ENCODE measurements at regions not wholly inside any gene's neighbourhood (a gene's known extent, or its start where the extent isn't known, plus 50 kb on each side); places are given as distances from the start of the nearest gene placed in this dataset.

- TF ChIP-seq CTCF (IDR thresholded peaks at IDR 0.05) (no peak), EP300 (IDR thresholded peaks at IDR 0.05) (no peak)
Measured at GRCh38 chr16:52906281-52906680, 146.4 kb downstream of the CHD9NB start.

All from tibial nerve (tissue), 4 donors.